Activated naive CD8-positive, alpha-beta T cell treated with anti-CD3 and anti-CD28 coated beads, Interleukin-2, amount 10 ng/mL, durations not matched to agents 7 days and 5 days (primary cell): ENCODE measurements at regions not wholly inside any gene's neighbourhood (a gene's known extent, or its start where the extent isn't known, plus 50 kb on each side); places are given as distances from the start of the nearest gene placed in this dataset.

Experiments
- ATAC-seq: fragments of 150-1000 bp; cut with Tn5 transposase; one replicate; pipeline ENCODE4 v1.10.0; 2021; ENCODE audit warnings: low read depth, moderate library complexity
- POLR2A ChIA-PET: fragments of 350-600 bp; sonication (Branson Sonifier 250); formaldehyde crosslinking; loops from one replicate; lab custom pipeline; 2021; ENCODE audit warnings: antibody characterized with exemption; lab: Charles Lee
- DNase-seq: peaks from one replicate; pipeline ENCODE4 v3.0.0; 2021
- H3K27ac Mint-ChIP-seq: one replicate; pipeline ENCODE4 v1.8.0; 2022; ENCODE audit warnings: mild to moderate bottlenecking, mixed read lengths
- H3K27me3 Mint-ChIP-seq: one replicate; pipeline ENCODE4 v1.8.0; 2022; ENCODE audit warnings: mild to moderate bottlenecking, moderate library complexity, mixed read lengths
- H3K36me3 Mint-ChIP-seq: one replicate; pipeline ENCODE4 v1.8.0; 2021; ENCODE audit warnings: mild to moderate bottlenecking, mixed read lengths
- H3K4me1 Mint-ChIP-seq: one replicate; pipeline ENCODE4 v1.8.0; 2021; ENCODE audit warnings: mixed read lengths
- H3K4me3 Mint-ChIP-seq: one replicate; pipeline ENCODE4 v1.8.0; 2022; ENCODE audit warnings: mild to moderate bottlenecking, moderate library complexity, mixed read lengths
- H3K9me3 Mint-ChIP-seq: one replicate; pipeline ENCODE4 v1.8.0; 2021; ENCODE audit warnings: mixed read lengths

DNA sequence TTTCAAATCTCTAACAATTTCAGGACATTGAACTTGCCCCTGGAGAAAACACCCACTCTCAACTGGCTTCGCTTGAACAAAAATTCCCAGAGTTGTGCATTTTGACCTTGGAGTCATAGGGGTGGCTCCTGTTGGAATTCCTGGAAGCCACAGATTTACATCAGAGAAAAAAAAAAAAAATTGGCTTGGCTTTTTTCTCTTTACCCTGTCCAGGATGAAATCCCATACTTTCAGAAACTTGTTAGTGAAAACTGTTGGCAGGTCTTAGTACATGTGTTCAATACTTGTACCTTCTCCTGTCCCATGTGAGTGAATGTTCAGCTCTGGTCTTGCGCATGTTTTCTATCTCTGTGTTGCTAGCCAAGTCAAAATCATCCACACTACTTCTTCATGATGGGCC lies 228.8 kb downstream of the TGFB2 start:
- POLR2A ChIA-PET, result no interaction called here
- DNase-seq (no peak), ATAC-seq (no peak)
- H3K27me3 Mint-ChIP-seq, result no peaks in the 10 kb centered on the region
- H3K4me3 Mint-ChIP-seq, result no peak overlapping the region
- H3K4me1 Mint-ChIP-seq, result no peaks in the 10 kb centered on the region
- H3K27ac Mint-ChIP-seq, result no peak overlapping the region
- no peaks in the 10 kb centered on the region for H3K9me3 Mint-ChIP-seq
- H3K36me3 Mint-ChIP-seq, result no peaks in the 10 kb centered on the region

DNA sequence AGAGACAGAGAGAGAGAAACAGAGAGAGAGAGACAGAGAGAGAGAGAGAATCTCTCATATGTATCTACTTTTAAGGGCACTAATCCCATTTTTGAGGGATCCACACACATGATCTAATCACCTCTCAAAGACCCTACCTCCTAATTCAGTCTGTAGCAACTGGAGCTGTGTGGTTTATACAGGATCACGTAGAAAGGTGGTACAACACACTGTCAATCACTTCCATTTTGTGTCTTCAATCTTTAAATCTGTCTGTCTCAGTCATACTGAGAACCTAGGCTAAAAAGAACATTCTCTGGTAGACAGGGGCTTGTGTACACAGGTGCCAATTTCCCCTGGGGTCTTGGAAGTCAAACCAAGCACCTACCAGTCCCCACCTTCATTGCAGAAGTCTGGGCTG lies 229.9 kb downstream of the TGFB2 start:
- ATAC-seq, result no peak
- Mint-ChIP-seq H3K36me3 (no peaks in the 10 kb centered on the region), H3K27ac (no peak overlapping the region), H3K27me3 (no peaks in the 10 kb centered on the region), H3K4me1 (no peaks in the 10 kb centered on the region), H3K4me3 (no peak overlapping the region), H3K9me3 (no peaks in the 10 kb centered on the region)
- POLR2A ChIA-PET, result no interaction called here
- no peak for DNase-seq

DNA sequence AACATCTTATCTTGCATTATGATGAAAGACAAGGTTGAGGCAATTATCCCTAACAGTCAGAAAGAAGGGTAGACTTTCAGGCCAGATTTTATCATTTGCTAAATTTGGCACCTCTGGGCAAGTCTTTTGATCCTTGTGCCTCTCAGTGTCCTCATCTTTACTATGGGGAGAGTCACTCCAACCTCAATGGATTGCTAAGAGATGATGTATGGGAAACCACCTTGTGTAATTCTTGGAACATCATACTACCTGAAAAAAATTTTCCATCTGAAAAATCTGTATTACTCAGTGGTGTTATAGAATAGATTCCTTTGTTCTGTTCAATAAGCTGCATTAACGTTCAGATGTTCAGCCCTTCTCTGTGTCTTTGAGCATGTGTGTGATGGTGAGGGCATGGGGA lies 230.7 kb downstream of the TGFB2 start:
- DNase-seq (no peak), ATAC-seq (no peak)
- Mint-ChIP-seq H3K27me3 (no peaks in the 10 kb centered on the region), H3K4me1 (no peaks in the 10 kb centered on the region), H3K36me3 (no peaks in the 10 kb centered on the region), H3K4me3 (no peak overlapping the region), H3K27ac (no peak overlapping the region), H3K9me3 (no peaks in the 10 kb centered on the region)
- POLR2A ChIA-PET, result no interaction called here

DNA sequence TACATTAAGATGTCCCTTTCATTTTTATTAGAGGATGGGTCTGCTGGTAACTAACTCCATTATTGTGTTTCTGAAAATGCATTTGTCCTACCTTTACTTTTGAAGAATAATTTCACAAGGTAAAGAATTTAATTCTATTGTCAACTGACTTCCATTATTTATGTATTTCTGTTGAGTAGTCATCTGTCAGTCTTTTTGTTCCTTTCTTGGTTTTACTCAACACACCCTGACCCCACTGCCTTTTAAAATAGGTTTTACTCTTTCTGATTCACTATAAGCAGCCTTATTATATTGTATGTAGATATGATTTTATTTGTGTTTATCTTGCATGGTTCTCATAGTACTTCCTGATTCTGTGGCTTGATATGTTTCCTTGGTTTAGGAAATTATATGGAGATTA lies 237.5 kb downstream of the TGFB2 start:
- DNase-seq, result no peak
- Mint-ChIP-seq H3K9me3 (no peaks in the 10 kb centered on the region), H3K4me3 (no peak overlapping the region), H3K36me3 (no peaks in the 10 kb centered on the region), H3K27me3 (no peaks in the 10 kb centered on the region), H3K4me1 (no peaks in the 10 kb centered on the region), H3K27ac (no peak overlapping the region)
- POLR2A ChIA-PET, result no interaction called here
- ATAC-seq, result no peak

DNA sequence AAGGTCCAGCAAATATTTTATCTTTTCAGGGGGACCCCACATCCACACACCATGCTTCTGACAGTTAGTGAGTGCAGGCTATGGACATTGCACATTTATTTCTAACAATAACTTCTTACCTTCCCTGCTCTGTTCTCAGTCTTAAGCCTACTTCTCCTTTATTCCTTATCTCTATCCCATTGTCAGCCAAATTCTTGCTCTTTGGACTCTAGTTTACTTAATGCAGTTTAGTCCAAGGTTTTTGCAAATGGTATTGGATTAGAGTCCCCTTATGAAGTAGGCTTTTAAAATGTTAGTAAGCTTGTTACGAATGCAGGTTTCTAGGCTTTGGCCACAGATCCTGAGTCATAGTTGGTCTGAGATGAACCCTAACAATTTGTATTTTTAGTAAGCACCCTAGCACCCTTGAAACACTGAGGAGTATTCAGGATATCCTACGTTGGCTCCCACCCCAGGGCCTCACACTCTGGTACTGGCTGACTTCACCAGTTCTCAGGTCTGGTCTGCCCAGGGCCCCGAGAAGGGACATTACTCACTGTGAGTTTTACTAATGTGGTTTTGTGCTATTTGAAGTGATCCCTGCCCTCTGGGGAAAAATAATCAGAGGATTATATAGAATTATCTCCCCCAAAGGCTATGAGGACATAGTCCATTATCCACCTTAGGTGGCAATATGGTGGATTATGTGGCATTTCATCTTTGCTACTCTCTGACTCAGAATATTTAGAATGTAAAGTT lies 239.5 kb downstream of the TGFB2 start:
- H3K4me3 Mint-ChIP-seq, result no peak overlapping the region
- no peaks in the 10 kb centered on the region for H3K9me3 Mint-ChIP-seq
- H3K4me1 Mint-ChIP-seq, result no peaks in the 10 kb centered on the region
- DNase-seq, result no peak
- H3K27ac Mint-ChIP-seq, result no peak overlapping the region
- H3K36me3 Mint-ChIP-seq, result no peaks in the 10 kb centered on the region
- POLR2A ChIA-PET, result no interaction called here
- no peaks in the 10 kb centered on the region for H3K27me3 Mint-ChIP-seq
- ATAC-seq, result no peak

DNA sequence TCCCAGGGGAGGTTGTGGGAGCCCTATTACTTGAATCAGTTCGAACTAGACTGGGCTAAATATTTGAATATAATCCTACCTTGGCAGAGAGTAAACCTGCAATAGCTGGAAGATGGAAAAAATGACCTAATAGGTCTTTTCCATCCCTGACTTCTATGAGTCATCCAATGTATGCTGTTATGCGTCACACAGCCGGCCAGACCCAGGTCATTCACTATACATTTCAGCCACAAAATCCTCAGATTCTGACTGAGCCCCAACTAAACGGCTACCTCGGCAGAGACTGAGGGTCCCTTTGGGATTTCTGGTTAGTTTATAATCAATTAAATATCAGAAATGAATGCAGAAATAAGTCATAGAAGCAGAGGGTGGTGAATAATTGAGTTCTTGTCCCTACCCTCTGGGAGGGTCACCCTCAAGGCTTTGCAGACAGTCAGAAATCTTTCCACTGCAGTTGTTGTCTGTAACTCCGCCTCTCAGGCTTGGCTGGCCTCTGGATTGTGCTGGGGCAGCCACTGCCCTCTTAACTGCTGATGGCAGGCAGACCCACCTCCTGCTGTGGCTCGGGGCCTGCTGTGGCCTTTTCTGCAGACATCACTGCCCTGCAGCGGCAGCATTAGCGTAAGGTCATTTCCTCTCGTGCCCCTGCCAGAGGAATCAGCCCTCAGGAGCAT lies 240.5 kb downstream of the TGFB2 start:
- H3K27ac Mint-ChIP-seq, result no peak overlapping the region
- no peak for DNase-seq
- H3K4me1 Mint-ChIP-seq, result no peaks in the 10 kb centered on the region
- no peak for ATAC-seq
- H3K4me3 Mint-ChIP-seq, result no peak overlapping the region
- H3K9me3 Mint-ChIP-seq, result no peaks in the 10 kb centered on the region
- POLR2A ChIA-PET, result no interaction called here
- H3K27me3 Mint-ChIP-seq, result no peaks in the 10 kb centered on the region
- no peaks in the 10 kb centered on the region for H3K36me3 Mint-ChIP-seq

DNA sequence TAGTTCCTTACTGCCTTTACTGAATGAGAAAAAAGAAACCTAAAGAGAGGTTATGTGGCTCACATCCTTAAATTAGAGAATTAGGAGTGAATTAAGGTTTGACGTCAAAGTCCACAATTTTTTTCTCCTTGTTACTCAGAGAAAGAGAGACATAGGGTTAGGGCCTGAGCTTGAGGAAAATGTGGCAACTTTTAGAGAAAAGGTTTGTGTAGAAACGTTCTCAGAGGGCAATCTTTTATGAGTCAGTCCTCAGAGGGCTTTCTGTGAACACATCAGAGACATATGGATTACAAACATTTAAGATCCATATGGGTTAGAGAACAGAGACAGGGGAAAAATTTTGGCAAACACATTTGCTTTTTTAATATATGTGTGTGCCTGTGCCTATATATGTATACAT lies 242.8 kb downstream of the TGFB2 start:
- H3K27me3 Mint-ChIP-seq, result peaks cover 3% of the 10 kb centered on the region
- H3K4me3 Mint-ChIP-seq, result no peak overlapping the region
- ATAC-seq (no peak), DNase-seq (no peak)
- H3K9me3 Mint-ChIP-seq, result no peaks in the 10 kb centered on the region
- no peaks in the 10 kb centered on the region for H3K36me3 Mint-ChIP-seq
- POLR2A ChIA-PET, result no interaction called here
- H3K4me1 Mint-ChIP-seq, result no peaks in the 10 kb centered on the region
- H3K27ac Mint-ChIP-seq, result no peak overlapping the region

DNA sequence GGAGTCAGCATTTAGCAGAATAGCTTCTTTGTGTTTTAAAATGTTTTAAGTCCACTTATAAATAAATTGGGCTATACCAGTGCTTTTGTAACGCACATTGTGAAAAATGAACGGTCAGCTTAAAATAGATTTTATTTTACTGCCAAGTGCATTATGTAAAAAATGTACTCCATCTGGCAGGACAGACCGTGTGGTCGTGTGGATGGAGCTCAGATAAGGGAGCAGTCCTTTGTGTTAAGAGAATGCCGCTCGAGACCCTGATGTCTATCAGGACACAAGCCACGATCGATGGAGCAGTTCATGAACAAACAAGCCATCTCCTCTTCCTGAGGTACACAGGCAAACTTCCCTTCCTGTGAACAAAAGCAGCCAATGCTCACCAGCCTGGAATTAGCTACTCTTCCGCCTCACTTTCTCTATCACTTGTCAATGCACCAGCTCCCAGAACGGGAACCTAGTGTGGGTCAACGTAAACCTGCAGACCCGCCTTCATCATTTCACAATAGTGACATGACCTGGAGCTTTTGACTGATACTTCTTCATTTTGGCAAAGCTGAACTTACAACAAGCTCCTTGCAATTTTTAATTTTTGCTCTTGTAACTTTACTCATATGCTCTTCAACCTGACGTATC lies 243.5 kb downstream of the TGFB2 start:
- POLR2A ChIA-PET, result no interaction called here
- H3K9me3 Mint-ChIP-seq, result no peaks in the 10 kb centered on the region
- no peak overlapping the region for H3K27ac Mint-ChIP-seq
- H3K27me3 Mint-ChIP-seq, result peaks cover 6% of the 10 kb centered on the region
- no peak for ATAC-seq
- no peaks in the 10 kb centered on the region for H3K4me1 Mint-ChIP-seq
- no peak overlapping the region for H3K4me3 Mint-ChIP-seq
- DNase-seq, result no peak
- H3K36me3 Mint-ChIP-seq, result no peaks in the 10 kb centered on the region

DNA sequence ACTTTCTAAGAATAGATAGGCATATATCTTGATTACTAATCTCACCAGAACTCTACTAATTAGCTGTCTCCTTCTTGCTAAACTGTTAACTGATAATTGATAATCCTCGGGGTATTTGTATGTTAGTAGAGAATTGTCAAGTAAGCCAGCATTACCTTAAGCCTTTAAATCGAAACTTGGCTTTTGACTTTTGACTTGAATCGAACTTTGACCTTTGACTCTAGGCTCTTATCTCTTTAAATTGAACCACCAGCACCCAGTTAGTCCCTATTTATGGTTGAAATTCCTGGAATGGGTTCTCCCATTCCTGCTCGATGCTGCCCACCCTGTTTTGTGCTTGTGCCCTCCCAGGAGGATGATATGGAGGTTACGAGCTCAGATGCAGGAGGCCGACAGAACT lies 244.4 kb downstream of the TGFB2 start:
- no peak overlapping the region for H3K27ac Mint-ChIP-seq
- DNase-seq, result no peak
- no peak overlapping the region for H3K4me3 Mint-ChIP-seq
- no peaks in the 10 kb centered on the region for H3K9me3 Mint-ChIP-seq
- no peaks in the 10 kb centered on the region for H3K36me3 Mint-ChIP-seq
- H3K4me1 Mint-ChIP-seq, result no peaks in the 10 kb centered on the region
- peaks cover 6% of the 10 kb centered on the region for H3K27me3 Mint-ChIP-seq
- POLR2A ChIA-PET, result no interaction called here
- no peak for ATAC-seq

DNA sequence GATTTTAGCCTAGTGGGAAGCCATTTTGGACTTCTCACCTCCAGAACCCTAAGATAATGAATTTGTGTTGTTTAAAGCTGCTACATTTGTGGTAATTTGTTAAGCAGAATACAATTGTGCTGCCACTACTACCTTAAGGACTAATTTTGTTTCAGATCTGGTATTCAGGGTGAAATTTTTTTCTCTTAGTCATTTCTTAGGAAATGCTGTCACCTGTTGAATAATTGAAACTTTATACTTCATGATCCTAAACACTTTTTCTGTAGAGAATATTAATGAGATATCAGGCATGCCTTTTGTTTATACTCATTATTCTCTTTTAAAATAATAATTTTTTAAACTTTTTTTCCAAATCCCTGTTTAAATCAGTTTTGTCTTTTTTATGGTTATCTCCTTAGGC lies 246.8 kb downstream of the TGFB2 start:
- DNase-seq (no peak), ATAC-seq (no peak)
- Mint-ChIP-seq H3K4me3 (no peak overlapping the region), H3K27me3 (peaks cover 6% of the 10 kb centered on the region), H3K36me3 (no peaks in the 10 kb centered on the region), H3K4me1 (no peaks in the 10 kb centered on the region), H3K9me3 (no peaks in the 10 kb centered on the region), H3K27ac (no peak overlapping the region)
- POLR2A ChIA-PET, result no interaction called here

DNA sequence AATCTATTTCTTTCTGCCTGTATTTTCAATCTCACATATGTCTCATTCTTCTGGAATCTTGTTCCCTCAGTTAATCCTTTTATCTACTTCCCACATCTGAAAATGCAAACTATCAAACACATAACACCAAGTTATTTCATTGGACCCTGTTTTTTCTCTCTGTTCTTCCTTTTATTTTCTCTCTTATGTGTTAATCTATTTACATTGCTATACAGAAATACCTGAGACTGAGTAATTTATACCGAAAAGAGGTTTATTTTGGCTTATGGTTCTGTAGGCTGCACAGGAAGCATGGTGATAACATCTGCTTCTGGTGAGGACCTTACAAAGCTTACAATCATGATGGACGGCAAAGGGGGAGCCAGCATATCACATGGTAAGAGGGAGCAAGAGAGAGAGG lies 247.6 kb downstream of the TGFB2 start:
- Mint-ChIP-seq H3K4me3 (no peak overlapping the region), H3K4me1 (no peaks in the 10 kb centered on the region), H3K9me3 (no peaks in the 10 kb centered on the region), H3K27ac (no peak overlapping the region), H3K36me3 (no peaks in the 10 kb centered on the region), H3K27me3 (peaks cover 6% of the 10 kb centered on the region)
- POLR2A ChIA-PET, result no interaction called here
- no peak for DNase-seq
- ATAC-seq, result no peak

DNA sequence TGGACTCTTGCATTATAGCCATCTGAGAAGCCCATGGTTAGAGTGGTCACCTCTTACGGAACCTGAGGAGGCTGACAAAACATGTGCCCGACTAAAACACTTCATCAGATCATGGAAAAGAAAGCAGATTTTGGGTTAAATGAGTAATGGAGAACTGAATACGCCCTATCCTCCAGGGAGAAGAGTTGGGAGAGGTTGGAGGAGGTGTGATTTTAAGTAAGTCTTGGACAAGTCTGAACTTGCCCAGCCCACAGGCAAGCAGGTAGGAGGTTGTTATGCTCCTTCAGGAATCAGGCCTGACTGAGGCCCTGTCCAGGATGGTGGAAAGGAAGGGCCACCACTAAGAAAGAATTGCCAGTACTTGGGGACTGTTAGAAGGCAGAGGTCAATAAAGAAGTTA lies 255.8 kb downstream of the TGFB2 start:
- Mint-ChIP-seq H3K27ac (no peak overlapping the region), H3K4me1 (no peaks in the 10 kb centered on the region), H3K9me3 (no peaks in the 10 kb centered on the region), H3K27me3 (no peaks in the 10 kb centered on the region), H3K36me3 (no peaks in the 10 kb centered on the region), H3K4me3 (no peak overlapping the region)
- ATAC-seq (no peak), DNase-seq (no peak)
- POLR2A ChIA-PET, result no interaction called here

DNA sequence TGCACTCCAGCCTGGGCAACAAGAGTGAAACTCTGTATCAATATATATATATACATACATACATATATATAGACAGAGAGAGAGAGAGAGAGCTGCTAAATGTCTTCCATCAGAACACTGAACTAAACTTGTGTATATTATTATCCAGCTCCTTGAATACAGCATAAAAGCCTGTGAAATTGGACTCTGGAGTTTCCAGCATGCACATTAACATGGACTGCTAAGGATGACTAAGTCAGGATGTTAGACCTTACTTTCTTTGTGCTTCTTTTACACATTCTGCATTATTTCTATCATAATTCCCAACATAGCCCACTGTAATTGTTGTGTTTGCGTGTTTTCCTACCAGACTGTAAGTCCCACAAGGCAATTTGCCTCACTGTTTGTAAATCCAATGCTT lies 259.1 kb downstream of the TGFB2 start:
- DNase-seq (no peak), ATAC-seq (no peak)
- POLR2A ChIA-PET, result no interaction called here
- H3K4me1 Mint-ChIP-seq, result no peaks in the 10 kb centered on the region
- H3K27ac Mint-ChIP-seq, result no peak overlapping the region
- H3K9me3 Mint-ChIP-seq, result peaks cover 3% of the 10 kb centered on the region
- H3K27me3 Mint-ChIP-seq, result no peaks in the 10 kb centered on the region
- no peak overlapping the region for H3K4me3 Mint-ChIP-seq
- no peaks in the 10 kb centered on the region for H3K36me3 Mint-ChIP-seq

DNA sequence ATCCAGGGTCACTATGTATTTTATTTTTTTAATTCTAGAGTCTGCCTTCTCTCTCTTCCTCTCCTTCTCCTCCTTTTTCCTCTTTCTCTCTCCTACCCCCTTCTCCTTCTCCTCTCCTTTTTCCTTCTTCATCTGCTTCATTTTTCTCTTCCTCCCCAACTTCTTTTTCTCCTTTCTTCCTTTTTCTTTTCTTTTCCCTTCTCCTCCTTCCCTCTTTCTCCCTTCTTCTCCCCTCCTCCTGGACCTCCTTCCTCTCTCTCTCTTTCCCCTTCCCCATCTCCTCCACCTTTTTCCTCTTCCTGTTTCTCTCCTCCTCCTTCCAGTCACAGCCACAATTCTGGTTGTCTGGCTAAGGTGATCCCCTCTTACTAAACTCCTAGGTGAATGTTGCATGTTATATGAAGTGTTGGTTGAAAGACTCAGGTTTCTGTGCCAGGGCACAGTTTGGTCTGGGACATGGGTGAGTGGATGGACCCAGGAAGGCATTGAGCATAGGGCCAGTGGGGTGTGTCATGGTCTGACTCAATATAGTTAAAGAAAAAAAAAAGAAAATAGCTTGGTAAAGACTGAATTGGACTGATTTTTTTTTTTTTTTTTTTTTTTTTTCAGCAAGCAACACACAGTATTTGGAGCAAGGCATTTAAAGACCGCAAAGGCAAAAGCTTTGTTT lies 266.9 kb downstream of the TGFB2 start:
- H3K4me3 Mint-ChIP-seq, result no peak overlapping the region
- H3K27ac Mint-ChIP-seq, result no peak overlapping the region
- H3K4me1 Mint-ChIP-seq, result no peaks in the 10 kb centered on the region
- POLR2A ChIA-PET, result no interaction called here
- DNase-seq (no peak), ATAC-seq (no peak)
- H3K9me3 Mint-ChIP-seq, result peaks cover 5% of the 10 kb centered on the region
- no peaks in the 10 kb centered on the region for H3K36me3 Mint-ChIP-seq
- H3K27me3 Mint-ChIP-seq, result peaks cover 2% of the 10 kb centered on the region
